Panc1 (cell line): ENCODE measurements at regions not wholly inside any gene's neighbourhood (a gene's known extent, or its start where the extent isn't known, plus 50 kb on each side); places are given as distances from the start of the nearest gene placed in this dataset.

Source experiments
- ATAC-seq: fragments of 200-7000 bp; cut with Tn5 transposase; 2 replicates; pipeline ENCODE4 v1.9.1; 2020; ENCODE audit warnings: mild to moderate bottlenecking, moderate library complexity
- BruUV-seq: library from RNA; stranded (reverse); fragments of 400-500 nt; replicated peaks from 2 replicates; lab custom pipeline; 2021; lab: Mats Ljungman, UMichigan
- CTCF ChIA-PET: fragments of 300-600 bp; sonication (Branson Sonifier 250); formaldehyde crosslinking; loops from one replicate; lab custom pipeline; 2022; ENCODE audit warnings: antibody characterized with exemption; lab: Charles Lee
- POLR2A ChIA-PET: fragments of 300-600 bp; sonication (Branson Sonifier 250); formaldehyde crosslinking; loops from one replicate; lab custom pipeline; 2022; ENCODE audit warnings: antibody characterized with exemption; lab: Charles Lee
- DNase-seq: peaks from one replicate; pipeline ENCODE4 v3.0.0-alpha.2; 2010; ENCODE audit warnings: low read depth, low spot score
- H3K27ac ChIP-seq: 2 replicates; pipeline ENCODE4 v1.5.1; 2011; ENCODE audit warnings: mild to moderate bottlenecking, low read length, inconsistent platforms
- H3K27me3 ChIP-seq: fragments of 200-500 bp; sonication (Bioruptor generic); 2 replicates; pipeline ENCODE4 v1.6.0; 2014; ENCODE audit warnings: low read length, inconsistent platforms; ENCODE audit not compliant: control insufficient read depth, insufficient read depth
- H3K36me3 ChIP-seq: fragments of 200-500 bp; sonication (Bioruptor generic); 2 replicates; pipeline ENCODE4 v1.5.1; 2014; ENCODE audit warnings: inconsistent platforms, mild to moderate bottlenecking, low read length, moderate library complexity; ENCODE audit not compliant: control insufficient read depth, insufficient read depth
- H3K4me1 ChIP-seq: 2 replicates; pipeline ENCODE4 v1.5.1; 2011; ENCODE audit warnings: inconsistent platforms, mild to moderate bottlenecking, low read length, moderate library complexity; ENCODE audit not compliant: control insufficient read depth, insufficient read depth
- H3K4me3 ChIP-seq, 2 experiments: 2 replicates each; pipeline ENCODE4 v1.5.1; 2011 to 2012; ENCODE audit warnings: low read depth in 2 of 2, low read length in 2 of 2, mild to moderate bottlenecking in 2 of 2, inconsistent platforms in 1 of 2, moderate library complexity in 1 of 2
- H3K9me3 ChIP-seq: fragments of 200-500 bp; sonication (Bioruptor generic); 2 replicates; pipeline ENCODE4 v1.5.1; 2014; ENCODE audit warnings: low read depth, mild to moderate bottlenecking, inconsistent platforms, low read length, moderate library complexity; ENCODE audit not compliant: control insufficient read depth, insufficient read depth
- CTCF ChIP-seq: fragments of 450-650 bp; IDR thresholded peaks from 2 replicates; pipeline ENCODE4 v1.5.1; 2017; ENCODE audit warnings: mild to moderate bottlenecking
- POLR2AphosphoS5 ChIP-seq: IDR thresholded peaks from 2 replicates; pipeline ENCODE4 v1.6.1; 2012; ENCODE audit warnings: mild to moderate bottlenecking, low read depth, low read length, moderate library complexity
- REST ChIP-seq, 2 experiments: IDR thresholded peaks; 2 replicates each; pipeline ENCODE4 v1.6.1; 2011 to 2012; ENCODE audit warnings: low read depth in 2 of 2, control low read depth in 1 of 2, low read length in 1 of 2, mild to moderate bottlenecking in 1 of 2, moderate library complexity in 1 of 2; ENCODE audit not compliant: insufficient read depth in 1 of 2
- SIN3A ChIP-seq: IDR thresholded peaks from 2 replicates; pipeline ENCODE4 v1.6.1; 2012; ENCODE audit warnings: low read depth, mild to moderate bottlenecking, low read length, moderate library complexity, borderline replicate concordance; ENCODE audit not compliant: insufficient read depth
- TCF7L2 ChIP-seq: IDR thresholded peaks from 2 replicates; pipeline ENCODE4 v1.6.1; 2011; ENCODE audit warnings: mild to moderate bottlenecking, low read depth, low read length, inconsistent platforms
- in situ Hi-C: cut with HindIII; loops from 2 replicates; pipeline ENCODE4 v1.10.0; 2016; ENCODE audit warnings: low sequenced_read_pairs, low pct_unique_long_range_greater_than_20kb
- intact Hi-C: fragments of 100-400 bp; cut with micrococcal nuclease; formaldehyde crosslinking; loops from one replicate; pipeline ENCODE4 v1.10.0; 2022; ENCODE audit not compliant: unreplicated experiment

GRCh38 chr5:34578962-34579361 is 77.2 kb upstream of the RAI14 start:
- Histone ChIP-seq H3K27ac (no peak overlapping the region), H3K36me3 (no peaks in the 10 kb centered on the region), H3K4me1 (no peaks in the 10 kb centered on the region), H3K9me3 (no peaks in the 10 kb centered on the region), H3K27me3 (no peaks in the 10 kb centered on the region; the same call in 1 of the 2 replicates), H3K4me3 (no peak overlapping the region)
- ATAC-seq (no peak), DNase-seq (no peak)
- ChIA-PET POLR2A (no interaction called here), CTCF (no interaction called here)
- BruUV-seq: no TSS peak
- in situ Hi-C loops: no loop called here
- TF ChIP-seq TCF7L2 (no peak), CTCF (no peak), SIN3A (no peak), REST (IDR thresholded peaks at IDR 0.05; ENCODE audit: insufficient read depth in 1 of 2, low read depth in 2 of 2, low read length in 1 of 2) (no peak), POLR2AphosphoS5 (no peak)
- intact Hi-C loops: no loop called here

- CTCF ChIA-PET: no interaction called here
- intact Hi-C loops: no loop called here
- ATAC-seq (no peak), DNase-seq (no peak)
- Histone ChIP-seq H3K4me1 (no peaks in the 10 kb centered on the region), H3K36me3 (no peaks in the 10 kb centered on the region), H3K9me3 (no peaks in the 10 kb centered on the region), H3K4me3 (no peak overlapping the region), H3K27ac (no peak overlapping the region), H3K27me3 (no peaks in the 10 kb centered on the region; the same call in 1 of the 2 replicates)
- BruUV-seq: no TSS peak
- no peak for TF ChIP-seq CTCF
- TF ChIP-seq REST (IDR thresholded peaks at IDR 0.05; ENCODE audit: insufficient read depth in 1 of 2, low read depth in 2 of 2, low read length in 1 of 2): no peak
- POLR2A ChIA-PET: interaction anchor here (0.9 kb wide), 1 partner anchor 855 kb away, joined by 5 read pairs; no protein-coding TSS in a partner anchor
- in situ Hi-C loops: no loop called here
Observed at GRCh38 chr5:34580983-34581382, 75.1 kb upstream of the RAI14 start.
